SK-N-SH (cell line): ENCODE measurements at regions not wholly inside any gene's neighbourhood (a gene's known extent, or its start where the extent isn't known, plus 50 kb on each side); places are given as distances from the start of the nearest gene placed in this dataset.

Experiments used
- CTCF ChIA-PET: fragments of 300-600, 350-600 bp; formaldehyde crosslinking; extraction: SDS; loops from one replicate; lab custom pipeline; 2021; lab: Yijun Ruan, JAX
- POLR2A ChIA-PET: fragments of 350-600 bp; sonication (Branson Sonifier 250); formaldehyde crosslinking; extraction: SDS; loops from one replicate; lab custom pipeline; 2020; ENCODE audit warnings: antibody characterized with exemption, inconsistent platforms; lab: Yijun Ruan, JAX
- DNase-seq: peaks from one replicate; pipeline ENCODE4 v3.0.0; 2012
- H2AFZ ChIP-seq: fragments of 200-600 bp; sonication (generic); 2 replicates; pipeline ENCODE4 v1.8.1; 2016; ENCODE audit warnings: antibody characterized with exemption, mild to moderate bottlenecking, low read depth
- H3F3A ChIP-seq: fragments of 200-600 bp; sonication (generic); replicated peaks from 2 replicates; pipeline ENCODE3; 2016; ENCODE audit warnings: antibody characterized with exemption, mild to moderate bottlenecking; ENCODE audit not compliant: insufficient read depth
- H3K27ac ChIP-seq, 2 experiments: fragments of 200-500 bp in 1 of 2; fragments of 200-600 bp in 1 of 2; sonication (Bioruptor generic) in 1 of 2; sonication (generic), shearing (Covaris generic) in 1 of 2; 2 replicates each; pipeline versions ENCODE4 v1.5.1 to v1.6.1; 2014 to 2016; ENCODE audit warnings: low read depth in 2 of 2, inconsistent platforms in 1 of 2, low read length in 1 of 2, mild to moderate bottlenecking in 1 of 2, mixed read lengths in 1 of 2
- H3K27me3 ChIP-seq: fragments of 200-600 bp; sonication (generic), shearing (Covaris generic); 2 replicates; pipeline ENCODE4 v1.6.1; 2016; ENCODE audit warnings: mixed run types; ENCODE audit not compliant: insufficient read depth
- H3K36me3 ChIP-seq, 2 experiments: fragments of 200-500 bp in 1 of 2; fragments of 200-600 bp in 1 of 2; sonication (Bioruptor generic) in 1 of 2; sonication (generic) in 1 of 2; replicated peaks in 1 of 2; 2 replicates each; pipeline versions ENCODE3 to v1.5.1; 2014 to 2016; ENCODE audit warnings: low read length in 1 of 2, mild to moderate bottlenecking in 1 of 2; ENCODE audit not compliant: insufficient read depth in 2 of 2, control insufficient read depth in 1 of 2
- H3K4me1 ChIP-seq, 2 experiments: fragments of 200-500 bp in 1 of 2; fragments of 200-600 bp in 1 of 2; sonication (Bioruptor generic) in 1 of 2; sonication (generic), shearing (Covaris generic) in 1 of 2; 2 replicates each; pipeline versions ENCODE4 v1.5.1 to v1.6.1; 2014 to 2016; ENCODE audit warnings: low read depth in 1 of 2, low read length in 1 of 2, mixed run types in 1 of 2; ENCODE audit not compliant: insufficient read depth in 2 of 2, control insufficient read depth in 1 of 2
- H3K4me2 ChIP-seq: fragments of 200-600 bp; sonication (generic), shearing (Covaris generic); 2 replicates; pipeline ENCODE4 v1.6.1; 2017; ENCODE audit warnings: mixed run types
- H3K4me3 ChIP-seq, 2 experiments: fragments of 200-500 bp in 1 of 2; fragments of 200-600 bp in 1 of 2; sonication (Bioruptor generic) in 1 of 2; sonication (generic), shearing (Covaris generic) in 1 of 2; 2 replicates each; pipeline versions ENCODE4 v1.5.1 to v1.8.1; 2014 to 2016; ENCODE audit warnings: low read depth in 2 of 2, inconsistent platforms in 1 of 2, low read length in 1 of 2, mild to moderate bottlenecking in 1 of 2, mixed read lengths in 1 of 2, moderate library complexity in 1 of 2
- H3K79me2 ChIP-seq: fragments of 200-600 bp; sonication (generic); 2 replicates; pipeline ENCODE4 v1.8.1; 2017; ENCODE audit warnings: mild to moderate bottlenecking; ENCODE audit not compliant: insufficient read depth
- H3K9ac ChIP-seq: fragments of 200-600 bp; sonication (generic); 2 replicates; pipeline ENCODE4 v1.6.1; 2017; ENCODE audit warnings: mixed run types
- H3K9me2 ChIP-seq: fragments of 200-600 bp; sonication (generic); 2 replicates; pipeline ENCODE4 v1.6.1; 2017; ENCODE audit warnings: mixed run types
- H3K9me3 ChIP-seq: fragments of 200-600 bp; sonication (generic); 2 replicates; pipeline ENCODE4 v1.6.1; 2017; ENCODE audit warnings: mixed run types, mild to moderate bottlenecking, moderate library complexity
- H4K20me1 ChIP-seq: fragments of 200-600 bp; sonication (generic); 2 replicates; pipeline ENCODE4 v1.6.1; 2017; ENCODE audit warnings: mild to moderate bottlenecking, mixed run types; ENCODE audit not compliant: insufficient read depth
- FOSL2 ChIP-seq: IDR thresholded peaks from 2 replicates; pipeline ENCODE4 v1.4.0; 2012; ENCODE audit warnings: low read depth, mild to moderate bottlenecking, moderate library complexity, borderline replicate concordance
- JUND ChIP-seq: IDR thresholded peaks from 2 replicates; pipeline ENCODE4 v1.4.0; 2012
- MXI1 ChIP-seq: IDR thresholded peaks from 2 replicates; pipeline ENCODE4 v1.6.1; 2012; ENCODE audit warnings: mild to moderate bottlenecking, low read depth, low read length, improper control_type of control experiment
- NRF1 ChIP-seq: IDR thresholded peaks from 2 replicates; pipeline ENCODE4 v1.6.1; 2012; ENCODE audit warnings: low read depth, mild to moderate bottlenecking, low read length
- POLR2AphosphoS5 ChIP-seq: IDR thresholded peaks from 2 replicates; pipeline ENCODE4 v1.6.1; 2012; ENCODE audit warnings: low read depth, low read length
- RXRA ChIP-seq: IDR thresholded peaks from 2 replicates; pipeline ENCODE4 v1.4.0; 2012; ENCODE audit warnings: low read depth, mild to moderate bottlenecking, borderline replicate concordance
- SIN3A ChIP-seq: IDR thresholded peaks from 2 replicates; pipeline ENCODE4 v1.6.1; 2012; ENCODE audit warnings: low read depth, mild to moderate bottlenecking, low read length, moderate library complexity, borderline replicate concordance
- SMC3 ChIP-seq: IDR thresholded peaks from 2 replicates; pipeline ENCODE4 v1.6.1; 2012; ENCODE audit warnings: low read depth, low read length, improper control_type of control experiment
- TCF12 ChIP-seq: IDR thresholded peaks from 2 replicates; pipeline ENCODE4 v1.4.0; 2012
- WGBS: methylation state at CpG from one replicate; pipeline ENCODE4 v1.1.6; 2017; ENCODE audit warnings: low lambda C conversion rate; 5-methylcytosine and 5-hydroxymethylcytosine counted together
- TF ChIP-seq, protein P1 (sequence below): IDR thresholded peaks from 2 replicates; pipeline ENCODE4; 2012
- TF ChIP-seq, protein P2 (sequence below): IDR thresholded peaks from 2 replicates; pipeline ENCODE4 v1.4.0; 2012; ENCODE audit warnings: low read depth, borderline replicate concordance
- TF ChIP-seq, protein P3 (sequence below): fragments of 150-350 bp; IDR thresholded peaks from 2 replicates; pipeline ENCODE4 v1.6.1; 2017; ENCODE audit warnings: antibody characterized with exemption, low read length, low read depth, borderline replicate concordance
- TF ChIP-seq, protein P4 (sequence below): fragments of 200-600 bp; sonication (generic); IDR thresholded peaks from 2 replicates; pipeline ENCODE4 v1.6.1; 2017; ENCODE audit warnings: antibody characterized with exemption, mild to moderate bottlenecking, moderate library complexity

DNA sequence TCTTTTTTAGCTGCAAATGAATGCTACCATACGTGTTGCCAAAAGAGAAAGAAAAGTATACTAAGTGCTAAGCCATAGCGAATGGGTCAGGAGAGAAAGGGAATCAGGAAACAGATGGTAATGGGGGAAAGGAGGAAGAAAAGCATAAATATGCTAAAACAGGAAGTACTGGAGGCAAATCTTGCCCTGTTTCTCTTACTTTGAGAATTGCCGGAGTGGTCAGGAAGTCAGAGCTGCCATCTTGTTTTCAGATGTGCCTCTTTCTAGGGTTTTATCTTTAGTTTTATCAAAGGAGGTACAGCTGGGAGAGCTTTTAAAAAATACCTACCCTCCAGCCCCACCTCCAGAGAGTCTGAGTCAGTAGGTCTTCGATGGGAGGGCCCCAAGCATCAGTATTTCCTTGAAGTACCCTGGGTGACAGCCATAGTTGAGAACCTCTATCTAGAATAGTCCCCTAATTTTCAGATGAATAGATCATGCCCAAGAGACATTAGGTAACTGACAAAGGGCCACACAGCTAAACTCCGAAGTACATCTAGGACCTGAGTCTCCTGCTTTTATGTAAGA is 193.3 kb downstream of the CLIC5 start:
- TF ChIP-seq FOSL2: no peak
- no peak for TF ChIP-seq SMC3
- TF ChIP-seq RXRA: no peak
- no peak overlapping the region for H3K4me2 ChIP-seq
- WGBS: 4% methylated on average over 5 of the region's 5 CpGs
- no peaks in the 10 kb centered on the region for H3K36me3 ChIP-seq
- no peak overlapping the region for H3K9ac ChIP-seq
- no peaks in the 10 kb centered on the region for H3K9me2 ChIP-seq
- H3K9me3 ChIP-seq: no peaks in the 10 kb centered on the region
- POLR2A ChIA-PET: no interaction called here
- H3K27me3 ChIP-seq: peaks cover 17% of the 10 kb centered on the region; the same call in 1 of the 2 replicates
- no peaks in the 10 kb centered on the region for H4K20me1 ChIP-seq
- H3K4me3 ChIP-seq: no peak overlapping the region
- no peak for DNase-seq
- peaks cover 2% of the 10 kb centered on the region for H3F3A ChIP-seq
- H3K27ac ChIP-seq: no peak overlapping the region
- no peak overlapping the region for H2AFZ ChIP-seq
- no peaks in the 10 kb centered on the region for H3K4me1 ChIP-seq
- CTCF ChIA-PET: no interaction called here
- no peaks in the 10 kb centered on the region for H3K79me2 ChIP-seq

DNA sequence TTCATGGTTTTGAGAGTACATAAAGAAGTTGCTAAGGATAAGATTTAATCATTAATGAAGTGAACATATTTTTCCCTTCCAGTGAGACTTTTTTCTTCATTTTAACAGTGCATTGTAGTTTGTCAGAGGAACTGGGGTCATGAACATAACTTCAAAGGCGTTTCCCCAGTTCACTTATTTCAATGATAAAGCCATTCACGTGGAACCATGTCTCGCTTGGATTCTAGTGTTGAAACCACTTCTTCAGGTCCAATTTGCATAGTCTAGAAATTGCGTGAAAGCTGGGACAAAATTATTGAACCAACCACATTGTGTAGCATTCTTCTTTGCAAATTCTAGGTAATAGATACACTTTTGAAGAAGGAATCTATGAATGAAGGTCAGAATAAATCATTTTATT is 197.0 kb downstream of the CLIC5 start:
- CTCF ChIA-PET: no interaction called here
- Histone ChIP-seq H3K27ac (no peak overlapping the region), H3K36me3 (no peaks in the 10 kb centered on the region), H3K4me3 (no peak overlapping the region), H4K20me1 (no peaks in the 10 kb centered on the region), H3K9me3 (no peaks in the 10 kb centered on the region)
- TF ChIP-seq TCF12: no peak
- no peak for TF ChIP-seq SIN3A
- TF ChIP-seq NRF1: no peak
- no peak for TF ChIP-seq FOSL2
- TF ChIP-seq RXRA: no peak
- TF ChIP-seq, all 33 proteins: peak for 0
- WGBS: 10% methylated on average over 4 of the region's 4 CpGs
- Histone ChIP-seq H3K9me2 (no peaks in the 10 kb centered on the region), H3K79me2 (no peaks in the 10 kb centered on the region), H3K9ac (no peak overlapping the region), H3F3A (peaks cover 9% of the 10 kb centered on the region), H2AFZ (no peak overlapping the region), H3K4me2 (no peak overlapping the region), H3K27me3 (peaks cover 6% of the 10 kb centered on the region; the same call in 1 of the 2 replicates), H3K4me1 (no peaks in the 10 kb centered on the region)
- POLR2A ChIA-PET: no interaction called here
- DNase-seq: no peak

DNA sequence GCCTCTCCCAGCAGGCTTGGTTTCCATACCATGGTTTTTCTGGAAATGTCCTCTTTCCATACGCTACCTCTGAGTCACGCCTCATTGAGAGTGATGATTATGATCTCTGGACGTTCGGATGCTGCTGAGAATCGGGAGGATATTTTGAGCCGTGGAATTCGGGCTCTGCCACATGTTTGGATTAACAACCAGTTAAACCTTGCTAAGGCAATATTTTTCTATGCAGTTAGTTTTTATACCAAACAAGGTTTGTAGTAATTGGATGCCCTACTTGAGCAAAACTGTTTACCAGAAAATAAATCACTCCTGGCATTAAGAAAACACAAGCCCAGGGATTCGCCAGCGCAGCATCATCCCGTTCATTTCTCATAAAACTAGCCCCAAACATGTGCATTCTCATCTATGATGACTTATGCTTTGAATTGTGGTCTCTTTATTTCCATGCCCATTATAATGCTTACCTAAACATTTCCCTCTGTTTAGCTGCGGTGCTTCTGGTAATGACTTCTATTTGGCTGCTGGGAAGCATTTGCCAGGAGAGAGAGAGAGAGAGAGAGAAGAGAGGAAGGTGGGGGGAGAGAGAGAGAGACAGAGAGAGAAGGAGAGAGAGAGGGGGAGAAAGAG is 198.9 kb downstream of the CLIC5 start:
- Histone ChIP-seq H3K4me1 (no peaks in the 10 kb centered on the region), H3K9ac (no peak overlapping the region), H4K20me1 (no peaks in the 10 kb centered on the region), H2AFZ (peak overlapping the region; percentile 20; the same call in 1 of the 2 replicates), H3F3A (peaks cover 9% of the 10 kb centered on the region), H3K79me2 (no peaks in the 10 kb centered on the region), H3K4me2 (peak overlapping the region; percentile 50), H3K36me3 (no peaks in the 10 kb centered on the region)
- no peak for DNase-seq
- POLR2A ChIA-PET: no interaction called here
- TF ChIP-seq POLR2AphosphoS5 (no peak), FOSL2 (peak; percentile 58), TCF12 (peak; percentile 33; the same call in 1 of the 2 replicates), JUND (0 out of 2 replicates have a peak, but pooled peaks have one; percentile 8), MXI1 (no peak)
- TF ChIP-seq, protein P1, sequence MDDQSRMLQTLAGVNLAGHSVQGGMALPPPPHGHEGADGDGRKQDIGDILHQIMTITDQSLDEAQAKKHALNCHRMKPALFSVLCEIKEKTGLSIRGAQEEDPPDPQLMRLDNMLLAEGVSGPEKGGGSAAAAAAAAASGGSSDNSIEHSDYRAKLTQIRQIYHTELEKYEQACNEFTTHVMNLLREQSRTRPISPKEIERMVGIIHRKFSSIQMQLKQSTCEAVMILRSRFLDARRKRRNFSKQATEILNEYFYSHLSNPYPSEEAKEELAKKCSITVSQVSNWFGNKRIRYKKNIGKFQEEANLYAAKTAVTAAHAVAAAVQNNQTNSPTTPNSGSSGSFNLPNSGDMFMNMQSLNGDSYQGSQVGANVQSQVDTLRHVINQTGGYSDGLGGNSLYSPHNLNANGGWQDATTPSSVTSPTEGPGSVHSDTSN: peak; percentile 21; the same call in 1 of the 2 replicates
- TF ChIP-seq, protein P2, sequence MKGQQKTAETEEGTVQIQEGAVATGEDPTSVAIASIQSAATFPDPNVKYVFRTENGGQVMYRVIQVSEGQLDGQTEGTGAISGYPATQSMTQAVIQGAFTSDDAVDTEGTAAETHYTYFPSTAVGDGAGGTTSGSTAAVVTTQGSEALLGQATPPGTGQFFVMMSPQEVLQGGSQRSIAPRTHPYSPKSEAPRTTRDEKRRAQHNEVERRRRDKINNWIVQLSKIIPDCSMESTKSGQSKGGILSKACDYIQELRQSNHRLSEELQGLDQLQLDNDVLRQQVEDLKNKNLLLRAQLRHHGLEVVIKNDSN: no peak
- TF ChIP-seq, protein P3, sequence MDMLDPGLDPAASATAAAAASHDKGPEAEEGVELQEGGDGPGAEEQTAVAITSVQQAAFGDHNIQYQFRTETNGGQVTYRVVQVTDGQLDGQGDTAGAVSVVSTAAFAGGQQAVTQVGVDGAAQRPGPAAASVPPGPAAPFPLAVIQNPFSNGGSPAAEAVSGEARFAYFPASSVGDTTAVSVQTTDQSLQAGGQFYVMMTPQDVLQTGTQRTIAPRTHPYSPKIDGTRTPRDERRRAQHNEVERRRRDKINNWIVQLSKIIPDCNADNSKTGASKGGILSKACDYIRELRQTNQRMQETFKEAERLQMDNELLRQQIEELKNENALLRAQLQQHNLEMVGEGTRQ: no peak
- TF ChIP-seq, protein P4, sequence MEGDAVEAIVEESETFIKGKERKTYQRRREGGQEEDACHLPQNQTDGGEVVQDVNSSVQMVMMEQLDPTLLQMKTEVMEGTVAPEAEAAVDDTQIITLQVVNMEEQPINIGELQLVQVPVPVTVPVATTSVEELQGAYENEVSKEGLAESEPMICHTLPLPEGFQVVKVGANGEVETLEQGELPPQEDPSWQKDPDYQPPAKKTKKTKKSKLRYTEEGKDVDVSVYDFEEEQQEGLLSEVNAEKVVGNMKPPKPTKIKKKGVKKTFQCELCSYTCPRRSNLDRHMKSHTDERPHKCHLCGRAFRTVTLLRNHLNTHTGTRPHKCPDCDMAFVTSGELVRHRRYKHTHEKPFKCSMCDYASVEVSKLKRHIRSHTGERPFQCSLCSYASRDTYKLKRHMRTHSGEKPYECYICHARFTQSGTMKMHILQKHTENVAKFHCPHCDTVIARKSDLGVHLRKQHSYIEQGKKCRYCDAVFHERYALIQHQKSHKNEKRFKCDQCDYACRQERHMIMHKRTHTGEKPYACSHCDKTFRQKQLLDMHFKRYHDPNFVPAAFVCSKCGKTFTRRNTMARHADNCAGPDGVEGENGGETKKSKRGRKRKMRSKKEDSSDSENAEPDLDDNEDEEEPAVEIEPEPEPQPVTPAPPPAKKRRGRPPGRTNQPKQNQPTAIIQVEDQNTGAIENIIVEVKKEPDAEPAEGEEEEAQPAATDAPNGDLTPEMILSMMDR: no peak
- TF ChIP-seq, all 33 proteins: peak for 4
- Histone ChIP-seq H3K27ac (peak overlapping the region in 1 of 2 experiments; percentile 17; a peak in 2 of 4 replicates), H3K4me3 (0 out of 4 replicates have a peak overlapping the region, but pooled peaks of 1 of the 2 experiments have one; percentile 27), H3K9me2 (no peaks in the 10 kb centered on the region), H3K9me3 (no peaks in the 10 kb centered on the region), H3K27me3 (no peaks in the 10 kb centered on the region; the same call in 1 of the 2 replicates)
- WGBS: 7% methylated on average over 11 of the region's 11 CpGs
- CTCF ChIA-PET: no interaction called here
